Kidney tubule cell (primary cell): ENCODE measurements at regions not wholly inside any gene's neighbourhood (a gene's known extent, or its start where the extent isn't known, plus 50 kb on each side); places are given as distances from the start of the nearest gene placed in this dataset.

Experiments
- DNase-seq: peaks from one replicate; pipeline ENCODE4 v3.0.0-alpha.2; 2018; ENCODE audit warnings: low spot score

GRCh38 chr1:30048905-30049304 is 674.5 kb downstream of the MATN1 start:
- DNase-seq = no peak

DNA sequence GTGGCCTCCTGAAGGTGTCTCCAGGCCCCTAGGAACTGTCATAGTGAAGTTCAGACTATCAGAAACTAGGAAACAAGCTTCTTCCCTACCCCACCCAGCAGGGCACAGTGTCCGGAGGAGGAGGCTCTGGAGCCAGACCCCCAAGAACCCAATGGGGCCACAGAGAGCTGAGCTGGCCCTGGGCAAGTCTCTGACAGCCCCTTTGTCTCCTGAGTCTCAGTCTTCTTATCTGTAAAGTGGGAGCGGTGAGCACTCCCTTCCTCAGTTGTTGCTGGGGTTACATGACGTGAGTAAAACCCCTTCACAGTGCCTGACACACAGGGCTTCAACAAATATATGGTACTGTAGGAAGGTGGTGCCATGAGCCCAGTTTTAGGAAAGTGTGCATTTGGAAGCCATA is 675.8 kb downstream of the MATN1 start:
- DNase-seq = no peak

DNA sequence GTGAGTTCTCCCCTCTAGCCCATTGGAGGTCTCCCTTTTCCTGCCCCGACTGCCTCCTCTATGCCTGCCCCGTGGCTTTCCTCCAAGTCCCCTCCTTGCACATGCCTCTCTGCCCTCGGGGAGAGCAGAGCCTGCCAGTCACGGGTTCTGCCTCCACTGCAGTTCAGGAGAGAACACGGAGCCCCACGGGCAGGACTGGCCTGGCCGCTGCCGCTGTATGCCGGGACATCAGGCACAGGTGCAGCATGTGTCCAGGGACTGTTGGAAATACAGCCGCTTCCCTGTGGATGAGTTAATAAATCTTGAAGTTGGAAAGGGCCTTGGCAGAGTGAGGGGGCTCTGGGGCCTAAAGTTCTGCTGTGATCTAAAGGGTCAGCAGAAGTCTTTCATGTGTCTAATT is 676.6 kb downstream of the MATN1 start:
- no peak for DNase-seq

GRCh38 chr1:30045304-30046090 is 677.9 kb downstream of the MATN1 start:
- no peak for DNase-seq

DNA sequence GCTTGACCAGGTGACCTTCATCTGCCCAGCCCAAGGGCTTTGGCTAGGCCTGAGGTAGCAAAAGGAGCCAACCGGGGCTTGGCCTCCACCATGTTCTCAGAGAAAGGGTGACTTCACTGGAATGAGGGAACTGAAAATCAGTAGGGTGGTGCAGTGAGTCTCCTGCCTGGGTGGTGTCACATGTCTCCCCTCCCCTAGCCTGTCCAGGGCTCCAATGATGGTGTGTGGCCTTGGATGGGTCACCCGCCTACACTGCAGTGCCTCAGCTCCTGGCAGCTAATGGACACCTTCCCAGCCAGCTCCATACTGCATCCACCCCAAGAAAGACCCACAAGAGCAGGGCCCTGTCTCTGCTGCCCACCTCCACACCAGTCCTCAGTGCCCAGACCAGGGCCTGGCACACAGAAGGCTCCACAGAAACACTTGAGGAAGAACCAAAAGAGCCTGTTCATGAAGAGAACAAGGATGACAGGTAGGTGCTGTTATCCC is 678.7 kb downstream of the MATN1 start:
- DNase-seq = no peak

- no peak for DNase-seq
Measured at GRCh38 chr1:30043731-30044408, 679.5 kb downstream of the MATN1 start.

GRCh38 chr1:30043256-30043655 is 680.1 kb downstream of the MATN1 start:
- DNase-seq = no peak

DNA sequence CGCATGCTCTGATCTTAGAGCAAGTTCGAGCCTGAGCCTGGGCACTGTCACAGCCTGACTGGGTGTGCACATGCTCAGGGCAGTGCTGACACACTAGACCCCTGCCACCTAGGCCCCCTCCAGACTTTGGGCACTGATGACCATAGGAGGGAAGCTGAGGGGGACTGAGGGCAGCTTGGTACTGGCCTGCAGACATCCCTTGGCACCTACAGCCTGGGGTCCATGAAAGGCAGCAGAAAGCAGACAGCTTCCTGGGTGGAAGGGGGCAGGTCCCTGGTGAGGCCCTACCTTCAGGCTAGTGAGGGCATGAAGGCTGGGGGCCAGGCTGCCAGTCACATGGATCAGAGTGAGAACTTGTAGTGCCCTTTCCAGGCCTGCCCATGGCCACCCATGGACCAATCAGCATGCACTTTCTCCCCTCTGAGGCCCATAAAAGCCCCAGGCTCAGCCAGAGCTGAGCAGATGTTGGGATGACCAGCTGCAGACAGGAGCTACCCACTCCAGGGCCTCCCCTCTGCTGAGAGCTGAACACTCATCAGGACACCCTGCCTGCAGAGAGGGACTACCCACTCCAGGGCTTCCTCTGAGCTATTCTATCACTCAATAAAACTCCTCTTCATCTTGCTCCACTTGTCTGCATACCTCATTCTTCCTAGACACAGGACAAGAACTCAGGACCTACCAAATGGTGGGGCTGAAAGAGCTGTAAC is 680.8 kb downstream of the MATN1 start:
- no peak for DNase-seq

- DNase-seq = no peak
Measured at GRCh38 chr1:30041741-30042437, 681.5 kb downstream of the MATN1 start.

GRCh38 chr1:30040081-30041019 is 683.0 kb downstream of the MATN1 start:
- no peak for DNase-seq

DNA sequence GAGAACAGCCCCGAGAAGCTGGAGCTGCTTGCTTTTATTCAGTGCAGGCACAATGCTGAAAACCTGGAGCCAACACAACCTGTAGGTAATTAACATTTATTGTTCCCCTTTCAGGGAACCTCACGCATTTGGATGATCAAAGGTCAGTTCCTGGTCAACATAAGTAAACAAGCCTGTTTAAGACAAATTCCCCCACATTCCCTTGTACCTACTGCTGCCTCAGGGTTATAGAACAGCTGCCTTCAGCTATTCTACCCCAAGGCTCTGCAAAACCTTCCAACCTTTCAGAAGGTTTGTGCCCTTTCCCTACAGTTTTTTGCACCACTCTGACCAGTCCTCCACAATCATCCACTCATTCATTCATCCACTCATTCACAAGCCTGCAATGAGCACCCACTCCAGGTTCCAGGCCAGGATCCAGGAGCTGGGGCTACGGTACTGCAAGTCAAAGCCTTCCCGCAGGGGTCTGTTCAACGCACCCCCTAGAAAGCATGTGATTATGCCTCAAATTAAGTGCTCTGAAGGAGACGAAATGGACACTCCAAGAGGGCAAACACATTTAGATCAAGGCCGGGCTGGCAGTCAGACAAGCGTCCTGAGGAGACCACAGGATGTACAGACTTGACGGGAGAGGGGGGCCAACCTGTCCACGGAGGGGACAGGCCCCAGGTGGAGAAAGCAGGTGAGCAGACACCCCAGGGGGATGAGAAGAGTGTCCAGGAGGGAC is 683.9 kb downstream of the MATN1 start:
- no peak for DNase-seq

DNA sequence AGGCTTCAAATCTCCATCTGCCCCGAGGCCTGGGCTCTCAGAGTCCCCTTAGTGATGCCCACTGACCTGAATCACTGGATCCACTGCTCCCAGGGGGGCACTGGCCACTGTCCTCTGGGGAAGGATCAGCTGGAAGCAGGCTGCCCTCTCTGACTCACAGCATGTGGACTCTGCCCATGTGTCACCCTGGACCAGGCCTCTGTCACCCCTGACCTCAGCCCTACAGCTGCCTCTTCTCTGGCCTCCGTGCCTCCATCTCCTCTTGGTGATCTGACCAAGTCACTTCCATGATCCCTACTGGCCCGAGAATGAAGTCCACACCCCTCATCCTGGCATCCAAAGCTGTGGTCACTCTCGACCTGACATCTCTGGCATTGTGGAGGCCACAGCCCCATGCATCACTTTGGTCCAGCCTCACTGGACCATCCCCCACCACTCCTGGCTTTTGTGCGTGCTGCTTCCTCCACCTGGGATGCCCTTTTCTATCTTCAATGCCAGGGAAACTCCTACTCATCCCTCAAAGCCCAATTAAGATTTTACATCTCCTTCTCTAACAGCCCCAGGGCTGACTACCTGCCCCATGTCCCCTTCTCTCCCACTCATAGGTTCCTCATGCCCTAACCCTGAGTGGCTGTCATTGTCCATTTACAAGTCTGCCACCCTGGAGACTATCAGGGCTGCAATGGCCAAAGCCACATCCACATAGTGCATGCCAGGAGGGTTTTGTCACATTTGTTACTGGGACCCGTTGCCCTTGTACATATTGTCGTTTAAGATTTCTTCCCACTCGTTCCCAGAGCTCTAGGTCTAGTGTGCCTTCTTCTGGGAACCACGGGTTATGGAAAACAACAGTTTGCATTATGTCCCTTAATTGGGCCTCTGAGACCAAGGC is 685.0 kb downstream of the MATN1 start:
- no peak for DNase-seq

GRCh38 chr1:30037251-30038118 is 685.9 kb downstream of the MATN1 start:
- DNase-seq = no peak

- DNase-seq = no peak
Measured at GRCh38 chr1:30036666-30037065, 686.7 kb downstream of the MATN1 start.

DNA sequence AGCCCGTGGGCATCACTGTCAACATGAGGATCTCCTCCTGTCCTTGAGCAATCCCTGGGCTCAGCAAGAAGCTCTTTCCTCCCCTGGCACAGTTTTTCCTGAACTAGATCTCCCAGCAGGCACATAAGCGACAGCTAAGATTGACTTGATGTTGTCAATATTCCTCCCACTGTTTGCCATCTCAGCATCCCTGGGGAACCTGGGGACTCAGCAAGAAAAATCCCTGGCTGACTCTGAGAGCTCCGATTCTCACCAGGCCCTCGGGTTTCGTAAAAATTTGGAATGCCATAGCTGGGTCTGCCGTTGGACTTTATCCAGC is 687.2 kb downstream of the MATN1 start:
- DNase-seq = no peak

DNA sequence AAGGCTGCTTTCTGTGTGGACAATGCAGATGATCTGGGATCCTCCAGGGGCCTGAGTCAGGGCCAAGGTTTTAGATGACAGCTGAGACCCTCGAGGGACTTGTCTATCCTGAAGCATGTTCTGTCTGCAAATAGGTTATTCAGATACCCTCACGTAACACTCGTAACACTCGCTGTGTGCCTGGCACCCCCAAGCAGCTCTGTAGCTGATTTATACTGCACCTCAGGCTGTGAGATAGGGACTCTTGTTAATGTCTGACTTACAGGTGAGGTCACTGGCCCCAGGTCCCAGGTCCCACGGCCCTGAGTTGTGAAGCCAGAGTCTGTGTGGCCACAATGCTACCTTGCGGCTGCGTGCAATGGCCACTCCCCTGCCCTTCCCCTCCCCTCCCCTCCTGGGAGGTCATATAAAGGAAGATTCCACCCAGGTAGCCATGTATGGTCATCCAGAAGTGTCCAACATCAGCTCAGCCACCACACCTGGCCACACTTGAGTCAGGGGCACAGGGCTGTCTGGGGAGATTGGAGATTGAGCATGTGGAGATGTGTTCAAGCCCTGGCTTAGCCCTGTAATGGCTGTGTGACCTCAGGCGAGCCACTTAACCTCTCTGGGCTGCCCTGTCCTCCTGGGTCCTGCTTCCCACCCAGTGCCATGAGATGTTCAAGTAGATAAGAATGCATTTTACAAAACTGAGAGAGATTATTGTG is 687.7 kb downstream of the MATN1 start:
- DNase-seq = no peak

DNA sequence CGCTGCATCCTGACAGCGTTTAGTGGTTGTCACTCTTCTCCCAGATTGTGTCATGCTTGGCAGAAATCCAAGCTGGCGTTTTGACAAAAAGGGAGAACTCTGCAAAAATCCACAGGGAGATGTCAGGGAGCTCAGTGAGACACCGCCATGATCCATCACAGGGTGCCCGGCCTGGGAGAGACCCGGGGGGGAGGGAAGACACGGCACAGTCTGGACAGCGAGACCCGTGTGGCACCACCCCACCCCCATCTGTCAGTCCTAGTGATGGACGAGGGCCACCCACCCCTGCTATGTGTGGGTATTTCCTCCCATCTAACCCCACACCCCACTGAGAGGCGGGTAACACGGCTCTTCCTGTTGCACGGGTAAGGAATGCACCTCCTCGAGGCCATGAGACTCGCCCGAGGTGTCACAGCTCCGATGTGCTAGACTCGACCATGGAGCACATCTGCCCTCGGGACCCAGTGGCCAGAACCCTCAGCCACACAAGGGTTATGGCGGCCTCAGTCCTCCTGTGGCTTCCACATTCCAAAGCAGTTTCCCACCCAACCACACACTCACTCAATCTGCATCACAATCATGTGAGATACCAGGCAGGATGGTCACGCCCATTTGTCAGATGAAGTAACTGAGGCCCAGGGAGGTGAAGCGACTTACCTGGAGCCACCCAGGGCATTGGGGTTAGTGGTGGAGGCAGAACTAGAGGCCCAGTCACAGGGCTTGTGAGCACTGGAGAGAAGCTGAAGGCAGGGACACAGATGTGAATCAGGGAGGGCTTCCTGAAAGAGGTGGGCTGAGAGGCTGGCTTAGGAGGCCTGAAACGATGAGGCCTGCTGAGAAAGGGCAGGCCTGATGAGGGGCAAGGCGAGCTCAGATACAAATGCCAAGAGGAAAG is 688.5 kb downstream of the MATN1 start:
- DNase-seq = peak; percentile 69
